ENCODE measurements at regions not wholly inside any gene's neighbourhood (a gene's known extent, or its start where the extent isn't known, plus 50 kb on each side); places are given as distances from the start of the nearest gene placed in this dataset.

DNA sequence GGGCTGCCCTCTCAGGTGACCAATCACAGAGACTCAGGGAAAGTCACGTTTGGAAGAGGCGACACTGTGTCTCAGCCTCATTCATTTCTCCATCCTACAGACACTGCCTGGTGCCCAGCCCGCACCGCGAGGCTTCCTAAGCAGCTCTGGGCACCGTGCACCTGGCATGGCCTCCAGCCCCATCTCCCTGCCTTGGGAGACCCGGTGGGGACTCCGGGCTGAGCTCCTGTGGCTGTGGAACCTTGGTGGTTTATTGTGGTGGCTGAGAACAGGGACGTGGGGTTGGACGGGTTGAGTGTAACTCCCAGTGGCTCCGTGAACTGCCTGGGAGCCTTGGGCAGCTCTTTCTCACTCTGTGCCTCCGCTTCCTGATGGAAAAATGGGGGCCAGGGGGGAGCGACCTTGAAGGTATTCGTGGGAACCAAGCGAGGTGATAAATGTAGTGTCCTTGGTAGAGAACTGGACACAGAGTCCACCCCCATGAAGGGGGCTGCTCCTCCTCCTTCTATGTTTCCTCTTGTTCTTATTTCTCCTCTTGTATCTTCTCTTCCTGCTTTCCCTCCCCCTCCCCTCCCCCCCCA lies 215.4 kb downstream of the SEC14L1 start:
- Histone ChIP-seq H3F3A (ENCODE audit: control insufficient read depth, insufficient read depth) (no peaks in the 10 kb centered on the region), H4K20me1 (ENCODE audit: control insufficient read depth, insufficient read depth, low read depth, low read length) (no peaks in the 10 kb centered on the region), H3K79me2 (ENCODE audit: control insufficient read depth, low read length) (no peaks in the 10 kb centered on the region), H3K9me3 (ENCODE audit: control insufficient read depth, insufficient read depth, low read length) (no peaks in the 10 kb centered on the region), H3K27me3 (ENCODE audit: control insufficient read depth, low read length) (no peaks in the 10 kb centered on the region), H3K9me2 (replicated peaks; ENCODE audit: control insufficient read depth, low read length) (no peaks in the 10 kb centered on the region), H3K4me1 (ENCODE audit: control insufficient read depth, low read length) (no peaks in the 10 kb centered on the region), H3K27ac (ENCODE audit: low read depth, low read length) (no peak overlapping the region), H3K4me2 (ENCODE audit: low read length) (no peak overlapping the region), H3K36me3 (ENCODE audit: control insufficient read depth, low read length) (no peaks in the 10 kb centered on the region), H3K4me3 (ENCODE audit: low read length) (no peak overlapping the region)
- TF ChIP-seq EZH2phosphoT487 (IDR thresholded peaks at IDR 0.05; ENCODE audit: borderline replicate concordance, low read length): no peak
- TF ChIP-seq, protein P1, sequence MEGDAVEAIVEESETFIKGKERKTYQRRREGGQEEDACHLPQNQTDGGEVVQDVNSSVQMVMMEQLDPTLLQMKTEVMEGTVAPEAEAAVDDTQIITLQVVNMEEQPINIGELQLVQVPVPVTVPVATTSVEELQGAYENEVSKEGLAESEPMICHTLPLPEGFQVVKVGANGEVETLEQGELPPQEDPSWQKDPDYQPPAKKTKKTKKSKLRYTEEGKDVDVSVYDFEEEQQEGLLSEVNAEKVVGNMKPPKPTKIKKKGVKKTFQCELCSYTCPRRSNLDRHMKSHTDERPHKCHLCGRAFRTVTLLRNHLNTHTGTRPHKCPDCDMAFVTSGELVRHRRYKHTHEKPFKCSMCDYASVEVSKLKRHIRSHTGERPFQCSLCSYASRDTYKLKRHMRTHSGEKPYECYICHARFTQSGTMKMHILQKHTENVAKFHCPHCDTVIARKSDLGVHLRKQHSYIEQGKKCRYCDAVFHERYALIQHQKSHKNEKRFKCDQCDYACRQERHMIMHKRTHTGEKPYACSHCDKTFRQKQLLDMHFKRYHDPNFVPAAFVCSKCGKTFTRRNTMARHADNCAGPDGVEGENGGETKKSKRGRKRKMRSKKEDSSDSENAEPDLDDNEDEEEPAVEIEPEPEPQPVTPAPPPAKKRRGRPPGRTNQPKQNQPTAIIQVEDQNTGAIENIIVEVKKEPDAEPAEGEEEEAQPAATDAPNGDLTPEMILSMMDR (IDR thresholded peaks at IDR 0.05; ENCODE audit: low read depth, low read length, poor library complexity, severe bottlenecking): no peak

DNA sequence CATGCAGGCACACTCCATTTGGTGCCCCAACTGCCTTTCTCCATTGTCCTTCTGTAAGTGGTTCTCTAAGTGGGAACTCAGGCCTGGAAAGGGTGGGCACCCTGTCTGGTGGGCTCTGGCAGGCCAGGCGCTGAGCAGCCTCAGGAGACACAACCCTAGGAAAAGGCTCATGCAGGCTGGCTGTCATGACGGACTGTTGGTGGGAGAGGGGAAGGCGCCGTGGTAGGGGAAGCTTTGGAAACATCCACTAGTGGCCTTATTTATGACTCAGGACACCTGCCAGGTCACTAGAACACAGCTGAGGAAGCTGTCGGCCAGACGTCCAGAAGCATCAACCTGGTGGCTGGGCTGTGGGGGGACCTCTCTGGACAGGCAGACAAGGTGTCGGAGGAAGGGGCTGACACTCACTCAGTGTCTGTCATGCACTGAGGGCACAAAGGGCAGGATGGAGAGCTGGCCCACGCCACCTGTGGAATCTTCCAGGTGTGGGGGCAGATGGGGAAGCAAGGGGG lies 216.0 kb downstream of the SEC14L1 start:
- H3K9me2 ChIP-seq (replicated peaks; ENCODE audit: control insufficient read depth, low read length): no peaks in the 10 kb centered on the region
- no peaks in the 10 kb centered on the region for H4K20me1 ChIP-seq (ENCODE audit: control insufficient read depth, insufficient read depth, low read depth, low read length)
- H3K79me2 ChIP-seq (ENCODE audit: control insufficient read depth, low read length): no peaks in the 10 kb centered on the region
- no peaks in the 10 kb centered on the region for H3K27me3 ChIP-seq (ENCODE audit: control insufficient read depth, low read length)
- no peaks in the 10 kb centered on the region for H3K36me3 ChIP-seq (ENCODE audit: control insufficient read depth, low read length)
- H3K4me1 ChIP-seq (ENCODE audit: control insufficient read depth, low read length): no peaks in the 10 kb centered on the region
- no peaks in the 10 kb centered on the region for H3K9me3 ChIP-seq (ENCODE audit: control insufficient read depth, insufficient read depth, low read length)
- TF ChIP-seq, protein P1 (IDR thresholded peaks at IDR 0.05; ENCODE audit: low read depth, low read length, poor library complexity, severe bottlenecking): no peak
- no peak for TF ChIP-seq EZH2phosphoT487 (IDR thresholded peaks at IDR 0.05; ENCODE audit: borderline replicate concordance, low read length)
- H3K27ac ChIP-seq (ENCODE audit: low read depth, low read length): no peak overlapping the region
- H3K4me3 ChIP-seq (ENCODE audit: low read length): no peak overlapping the region
- no peak overlapping the region for H3K4me2 ChIP-seq (ENCODE audit: low read length)
- H3F3A ChIP-seq (ENCODE audit: control insufficient read depth, insufficient read depth): no peaks in the 10 kb centered on the region

DNA sequence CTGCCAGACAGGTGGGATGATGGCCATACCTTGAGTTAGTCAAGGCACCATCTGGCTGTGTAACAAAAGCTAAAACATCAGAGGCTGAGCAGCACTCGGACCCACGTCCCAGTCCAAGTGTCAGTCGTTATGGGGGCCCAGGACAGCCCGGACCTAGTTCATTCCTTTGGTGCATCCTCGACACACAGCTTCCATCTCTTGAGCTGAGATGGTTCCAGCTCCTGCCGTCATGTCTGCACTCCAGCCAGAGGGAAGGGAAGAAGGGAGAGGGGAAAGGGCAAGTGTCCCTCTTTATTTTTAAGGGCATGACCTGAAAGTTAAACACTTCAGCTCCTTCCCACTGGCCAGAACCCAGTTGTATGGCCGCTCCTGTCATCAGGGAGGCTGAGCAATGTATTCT lies 218.0 kb downstream of the SEC14L1 start:
- Histone ChIP-seq H3K9me2 (replicated peaks; ENCODE audit: control insufficient read depth, low read length) (no peaks in the 10 kb centered on the region), H3K79me2 (ENCODE audit: control insufficient read depth, low read length) (no peaks in the 10 kb centered on the region), H3F3A (ENCODE audit: control insufficient read depth, insufficient read depth) (no peaks in the 10 kb centered on the region), H3K4me1 (ENCODE audit: control insufficient read depth, low read length) (peaks cover 7% of the 10 kb centered on the region), H3K27me3 (ENCODE audit: control insufficient read depth, low read length) (0 out of 2 replicates have a peak, but pooled peaks cover 1% of the 10 kb centered on the region), H3K4me3 (ENCODE audit: low read length) (no peak overlapping the region), H3K4me2 (ENCODE audit: low read length) (no peak overlapping the region), H3K36me3 (ENCODE audit: control insufficient read depth, low read length) (no peaks in the 10 kb centered on the region), H4K20me1 (ENCODE audit: control insufficient read depth, insufficient read depth, low read depth, low read length) (no peaks in the 10 kb centered on the region), H3K27ac (ENCODE audit: low read depth, low read length) (no peak overlapping the region), H3K9me3 (ENCODE audit: control insufficient read depth, insufficient read depth, low read length) (no peaks in the 10 kb centered on the region)
- no peak for TF ChIP-seq EZH2phosphoT487 (IDR thresholded peaks at IDR 0.05; ENCODE audit: borderline replicate concordance, low read length)
- TF ChIP-seq, protein P1 (IDR thresholded peaks at IDR 0.05; ENCODE audit: low read depth, low read length, poor library complexity, severe bottlenecking): no peak
